ENCODE measurements at regions not wholly inside any gene's neighbourhood (a gene's known extent, or its start where the extent isn't known, plus 50 kb on each side); places are given as distances from the start of the nearest gene placed in this dataset.
A peak's percentile ranks its signal among the peaks of the same experiment; 100 is the strongest.

- TF ChIP-seq CTCF (IDR thresholded peaks at IDR 0.05; ENCODE audit: low read length, missing control alignments): no peak
- DNase-seq (ENCODE audit: low read depth): peak; percentile 20
- no peak overlapping the region for H3K4me3 ChIP-seq (replicated peaks; ENCODE audit: low read depth, low read length)
These were observed 92.5 kb downstream of the KLF6 start for GRCh38 chr10:3692387-3692999.

- TF ChIP-seq CTCF (IDR thresholded peaks at IDR 0.05; ENCODE audit: low read length, missing control alignments): no peak
- H3K4me3 ChIP-seq (replicated peaks; ENCODE audit: low read depth, low read length): no peak overlapping the region
- no peak for DNase-seq (ENCODE audit: low read depth)
These were observed 93.5 kb downstream of the KLF6 start for GRCh38 chr10:3691482-3691881.

- TF ChIP-seq CTCF (IDR thresholded peaks at IDR 0.05; ENCODE audit: low read length, missing control alignments): no peak
- DNase-seq (ENCODE audit: low read depth): no peak
- H3K4me3 ChIP-seq (replicated peaks; ENCODE audit: low read depth, low read length): no peak overlapping the region
These were observed 95.0 kb downstream of the KLF6 start for GRCh38 chr10:3689871-3690510.

- DNase-seq (ENCODE audit: low read depth): no peak
- H3K4me3 ChIP-seq (replicated peaks; ENCODE audit: low read depth, low read length): no peak overlapping the region
- TF ChIP-seq CTCF (IDR thresholded peaks at IDR 0.05; ENCODE audit: low read length, missing control alignments): no peak
These were observed 97.4 kb downstream of the KLF6 start for GRCh38 chr10:3687510-3688081.

- DNase-seq (ENCODE audit: low read depth): no peak
- no peak overlapping the region for H3K4me3 ChIP-seq (replicated peaks; ENCODE audit: low read depth, low read length)
- TF ChIP-seq CTCF (IDR thresholded peaks at IDR 0.05; ENCODE audit: low read length, missing control alignments): no peak
These were observed 99.6 kb downstream of the KLF6 start for GRCh38 chr10:3685384-3685783.

- no peak for DNase-seq (ENCODE audit: low read depth)
- TF ChIP-seq CTCF (IDR thresholded peaks at IDR 0.05; ENCODE audit: low read length, missing control alignments): no peak
- no peak overlapping the region for H3K4me3 ChIP-seq (replicated peaks; ENCODE audit: low read depth, low read length)
These were observed 100.1 kb downstream of the KLF6 start for GRCh38 chr10:3684891-3685290.
